Sciatic nerve (tissue), 2 donors: ENCODE measurements at regions not wholly inside any gene's neighbourhood (a gene's known extent, or its start where the extent isn't known, plus 50 kb on each side); places are given as distances from the start of the nearest gene placed in this dataset.

Source experiments
- ATAC-seq: fragments of 200-7000 bp; cut with Tn5 transposase; one replicate; pipeline ENCODE4 v1.9.1; 2020; ENCODE audit warnings: mild to moderate bottlenecking, moderate library complexity
- DNase-seq: peaks from one replicate; pipeline ENCODE4 v3.0.0-alpha.2; 2020; ENCODE audit warnings: low spot score
- intact Hi-C: fragments of 100-400 bp; cut with DNase I; formaldehyde crosslinking; loops from one replicate; pipeline ENCODE4 v1.14.2; 2022
- donor health status: DM: no; HTN: no; CAD: no.
- donor health status: DM: no; HTN: no; CAD: no.

DNA sequence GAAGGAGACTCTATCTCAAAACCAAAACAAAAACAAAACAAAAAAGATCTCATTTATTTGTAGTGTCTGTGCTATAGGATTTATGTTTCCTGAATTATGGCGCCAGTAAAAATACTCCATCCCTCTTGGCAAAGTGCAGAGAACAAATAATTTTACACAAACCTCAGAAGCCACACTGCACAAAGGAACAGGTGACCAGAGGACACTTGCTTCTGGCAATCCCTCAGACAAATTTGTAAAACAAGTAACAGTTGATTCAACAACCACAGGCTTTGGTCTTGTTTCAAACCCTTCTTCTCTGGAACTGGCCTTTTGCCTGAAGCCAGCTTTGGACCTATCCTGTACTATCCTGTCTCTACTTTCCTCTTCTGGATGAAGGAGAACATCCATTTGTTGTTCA, 502.1 kb downstream of the DMAC1 start:
- intact Hi-C loops, result no loop called here
- DNase-seq, result no peak
- no peak for ATAC-seq

DNA sequence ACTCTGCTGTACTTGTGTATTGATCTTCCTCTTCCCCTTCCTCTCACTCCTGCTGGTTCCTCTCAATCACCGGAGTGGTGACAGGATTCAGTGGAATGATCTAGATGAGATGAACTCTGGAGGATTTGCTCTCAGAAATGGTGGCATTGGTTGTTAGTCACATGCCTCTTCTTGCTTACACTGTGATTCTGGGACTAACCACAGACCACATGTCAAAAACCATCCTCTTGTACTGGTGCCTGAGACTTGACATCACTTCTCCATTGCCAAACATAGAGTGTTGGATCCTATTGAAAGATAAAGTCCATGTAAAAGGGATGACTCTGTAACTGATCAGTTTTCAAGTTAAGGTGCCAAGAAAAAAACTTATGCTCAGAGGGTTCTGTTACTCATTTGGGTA, 506.5 kb downstream of the DMAC1 start:
- ATAC-seq (no peak), DNase-seq (no peak)
- intact Hi-C loops, result no loop called here

DNA sequence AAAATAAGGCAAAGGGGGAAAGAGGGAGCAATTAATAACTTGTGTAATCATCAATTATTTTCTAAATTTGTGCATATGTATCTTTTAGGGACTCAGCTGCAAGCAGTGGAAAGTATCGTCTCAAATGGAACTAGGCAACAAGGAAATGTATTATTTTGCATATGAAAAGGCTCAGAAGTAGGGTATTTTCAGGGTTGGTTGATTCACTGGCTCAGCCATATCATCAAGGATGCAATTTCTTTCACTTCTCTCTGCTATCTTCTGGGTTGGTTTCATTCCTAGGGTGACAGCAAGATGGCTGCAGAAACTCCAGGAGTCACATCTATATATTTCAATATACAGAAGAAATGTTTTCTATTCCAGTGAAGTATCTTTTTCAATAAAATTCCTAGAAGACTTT, 509.8 kb downstream of the DMAC1 start:
- no peak for DNase-seq
- intact Hi-C loops, result no loop called here
- no peak for ATAC-seq

GRCh38 chr9:7287986-7288385, 511.6 kb downstream of the DMAC1 start:
- DNase-seq (no peak), ATAC-seq (no peak)
- intact Hi-C loops, result no loop called here

- intact Hi-C loops, result no loop called here
- no peak for ATAC-seq
- DNase-seq, result no peak
Observed at GRCh38 chr9:7287065-7287464, 512.5 kb downstream of the DMAC1 start.

- ATAC-seq (no peak), DNase-seq (no peak)
- intact Hi-C loops, result no loop called here
Observed at GRCh38 chr9:7286101-7286500, 513.5 kb downstream of the DMAC1 start.

DNA sequence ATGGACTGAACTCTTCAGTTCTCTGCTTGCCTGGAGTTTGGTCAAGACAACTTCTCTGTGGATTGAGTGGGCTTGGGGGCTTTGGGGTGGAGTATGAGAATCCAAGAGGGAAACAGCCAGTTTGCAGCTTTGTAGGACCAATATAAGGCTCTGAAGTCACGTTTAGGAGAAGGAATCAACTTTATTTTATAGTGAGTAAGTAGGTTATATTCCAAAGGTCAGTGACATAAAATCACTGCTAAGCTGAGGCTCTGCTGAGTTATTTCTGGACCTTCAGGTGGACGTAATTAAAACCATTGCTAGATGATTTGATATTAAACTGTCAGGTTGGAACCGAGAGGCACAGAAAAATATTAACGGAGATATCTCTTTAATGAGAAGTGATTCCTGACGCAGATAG, 514.4 kb downstream of the DMAC1 start:
- DNase-seq, result no peak
- no peak for ATAC-seq
- intact Hi-C loops, result no loop called here

DNA sequence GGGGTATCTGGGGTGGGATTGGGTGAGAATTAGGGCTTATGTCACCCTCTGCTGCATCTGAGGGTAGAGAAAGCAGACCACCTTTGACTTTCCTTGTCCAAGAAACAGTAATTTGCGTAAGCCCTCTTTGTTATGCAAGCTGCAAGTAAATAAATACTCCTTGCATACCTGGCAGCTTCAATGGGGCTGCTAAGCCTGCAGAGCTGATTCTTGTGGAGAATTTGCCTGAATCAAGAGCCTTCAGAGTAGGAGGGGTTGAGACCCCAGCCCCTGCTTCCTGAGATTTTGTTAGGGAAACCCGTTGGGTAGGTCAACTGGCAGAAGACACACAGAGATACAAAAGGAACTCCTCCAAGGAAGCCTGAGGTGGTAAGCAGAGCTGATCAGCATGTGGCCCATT, 515.1 kb downstream of the DMAC1 start:
- DNase-seq, result no peak
- intact Hi-C loops, result no loop called here
- no peak for ATAC-seq

- DNase-seq, result no peak
- no peak for ATAC-seq
- intact Hi-C loops, result no loop called here
Observed at GRCh38 chr9:7284117-7284516, 515.5 kb downstream of the DMAC1 start.

- no peak for ATAC-seq
- DNase-seq, result no peak
- intact Hi-C loops, result no loop called here
Observed at GRCh38 chr9:7273575-7273974, 515.8 kb downstream of the KDM4C start.

GRCh38 chr9:7266911-7267595, 509.3 kb downstream of the KDM4C start:
- no peak for DNase-seq
- no peak for ATAC-seq
- intact Hi-C loops, result no loop called here

GRCh38 chr9:7265181-7265580, 507.4 kb downstream of the KDM4C start:
- intact Hi-C loops, result no loop called here
- no peak for ATAC-seq

DNA sequence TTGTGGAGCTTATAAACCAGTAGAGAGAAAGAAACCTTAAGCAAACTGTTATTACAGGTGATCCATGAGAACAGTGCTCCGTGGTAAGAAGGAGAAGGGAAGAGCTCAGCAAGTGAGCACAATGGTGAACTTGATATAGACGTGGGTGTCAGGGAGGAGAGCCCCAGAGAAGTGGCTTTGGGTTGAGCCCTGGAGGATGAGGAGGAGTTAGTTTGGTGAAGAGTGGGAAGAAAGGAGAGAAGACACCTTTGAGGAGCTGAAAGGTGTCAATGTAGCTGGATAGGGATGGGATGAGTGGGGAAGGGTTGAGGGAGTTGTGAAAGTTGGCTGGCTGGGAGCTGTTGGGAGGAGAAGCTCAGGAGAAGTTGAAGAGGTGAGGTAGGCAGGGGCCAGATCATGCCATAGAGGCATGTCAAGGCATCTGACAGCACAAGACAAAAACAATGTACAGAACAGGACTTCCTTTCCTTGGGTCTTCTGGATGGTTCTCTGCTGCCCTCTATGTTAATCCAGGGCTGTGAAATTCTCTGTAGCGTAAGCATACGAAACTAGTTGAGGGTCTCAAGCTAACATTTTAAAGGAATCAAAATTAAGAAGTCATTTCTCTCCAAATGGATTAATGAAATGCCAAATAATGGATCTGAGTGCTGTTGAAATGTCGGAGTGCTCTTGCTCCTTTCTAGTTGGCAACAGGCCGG, 501.9 kb downstream of the KDM4C start:
- DNase-seq (no peak), ATAC-seq (no peak)
- intact Hi-C loops, result no loop called here

More at GRCh38 chr9:7265181-7265580, 507.4 kb downstream of the KDM4C start:
- DNase-seq, result no peak

DNA sequence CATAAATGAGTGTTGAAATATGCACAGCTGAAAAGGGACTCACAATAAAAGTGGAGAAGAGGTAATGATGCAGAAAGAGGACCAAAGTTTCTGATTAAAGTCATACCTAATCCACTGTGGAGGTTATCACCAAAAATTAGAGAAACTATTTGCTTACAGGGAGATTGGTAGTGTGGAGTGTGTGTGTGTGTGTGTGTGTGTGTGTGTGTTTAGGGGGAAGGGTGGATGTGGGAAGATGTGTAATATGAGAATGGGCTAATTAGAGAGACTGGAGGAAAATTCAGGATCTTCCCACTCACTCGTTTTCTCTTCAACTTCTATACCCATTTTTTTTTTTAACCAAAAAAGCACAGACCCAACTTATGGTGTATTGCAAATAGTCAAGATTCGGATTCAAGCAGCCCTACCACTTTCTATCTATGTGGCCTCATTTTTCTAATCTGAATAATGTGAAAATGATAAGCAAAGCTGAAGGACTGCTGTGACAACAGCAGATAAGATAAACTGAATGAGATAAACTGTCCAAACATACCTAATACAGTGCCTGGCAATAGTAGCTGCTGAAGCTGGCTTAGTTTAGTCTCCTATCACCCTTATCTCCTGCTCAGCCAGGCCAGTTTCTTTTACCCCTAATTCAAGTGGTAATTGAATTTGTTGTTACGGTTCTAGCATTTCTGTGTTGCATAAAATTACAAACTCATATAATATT, 501.1 kb downstream of the KDM4C start:
- intact Hi-C loops, result no loop called here
- DNase-seq (no peak), ATAC-seq (no peak)

GRCh38 chr9:7246917-7247522, 489.2 kb downstream of the KDM4C start:
- DNase-seq, result no peak
- intact Hi-C loops, result no loop called here
- no peak for ATAC-seq

DNA sequence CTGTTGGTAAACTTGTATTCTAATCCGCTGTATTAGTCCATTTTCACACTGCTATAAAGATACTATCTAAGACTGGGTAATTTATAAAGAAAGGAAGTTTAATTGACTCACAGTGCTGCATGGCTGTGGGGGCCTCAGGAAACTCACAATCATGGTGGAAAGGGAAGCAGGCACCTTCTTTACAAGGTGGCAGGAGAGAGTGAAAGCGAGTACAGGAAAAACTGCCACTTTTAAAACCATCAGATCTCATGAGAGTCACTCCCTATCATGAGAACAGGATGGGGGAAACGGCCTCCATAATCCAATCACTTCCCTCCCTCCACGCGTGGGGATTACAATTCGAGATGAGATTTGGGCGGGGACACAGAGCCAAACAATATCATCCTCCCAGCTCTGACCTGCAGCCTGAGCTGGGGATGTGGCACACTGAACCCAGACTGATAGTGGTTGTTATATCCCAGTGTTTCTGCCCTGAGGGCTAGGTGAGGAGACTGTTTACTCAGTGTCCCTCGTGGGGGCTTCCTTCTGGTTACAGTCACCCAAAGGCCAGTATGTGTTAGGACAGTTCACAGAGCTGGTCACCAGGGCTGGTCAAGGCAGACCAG, 488.3 kb downstream of the KDM4C start:
- intact Hi-C loops, result no loop called here
- no peak for DNase-seq
- no peak for ATAC-seq

DNA sequence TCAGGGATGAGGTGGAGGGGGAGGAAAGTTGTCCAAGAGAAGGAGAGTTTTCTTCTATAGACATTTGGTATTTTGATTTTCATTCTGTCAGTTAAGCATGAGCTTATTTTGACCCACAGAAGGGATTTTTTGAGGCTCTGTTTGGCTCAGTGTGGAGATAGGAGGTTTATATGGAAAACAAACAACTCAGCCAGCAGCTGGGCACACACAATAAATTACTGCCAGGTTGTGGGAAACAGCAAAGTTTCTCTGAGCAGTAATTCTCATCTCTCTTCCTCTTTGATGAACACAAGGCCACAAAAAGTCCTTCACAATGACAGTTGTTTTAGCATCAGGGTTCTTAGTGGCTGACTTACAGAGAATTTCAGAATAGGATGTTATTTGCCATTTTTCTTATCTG, 486.1 kb downstream of the KDM4C start:
- DNase-seq (no peak), ATAC-seq (no peak)
- intact Hi-C loops, result no loop called here

DNA sequence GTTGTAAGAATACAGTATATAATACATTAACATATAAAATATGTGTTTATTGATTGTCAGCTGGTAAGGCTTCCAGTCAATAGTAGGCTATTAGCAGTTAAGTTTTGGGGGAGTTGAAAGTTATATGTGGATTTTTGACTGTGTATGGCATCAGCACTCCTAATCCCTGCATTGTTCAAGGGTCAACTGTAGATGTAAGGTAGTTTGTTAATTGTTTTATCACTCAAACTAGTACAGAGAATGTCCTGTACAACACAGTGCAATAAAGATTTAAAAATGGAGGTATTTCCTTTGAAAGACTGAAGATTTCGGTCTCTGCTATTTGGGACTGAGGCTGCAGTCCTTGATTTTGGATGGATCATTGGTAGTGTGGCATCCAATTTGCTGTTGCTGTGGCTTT, 484.4 kb downstream of the KDM4C start:
- no peak for DNase-seq
- intact Hi-C loops, result no loop called here
- no peak for ATAC-seq

- no peak for DNase-seq
- no peak for ATAC-seq
- intact Hi-C loops, result no loop called here
Observed at GRCh38 chr9:7241694-7242093, 483.9 kb downstream of the KDM4C start.
